OCI-LY7 (cell line): ENCODE measurements at regions not wholly inside any gene's neighbourhood (a gene's known extent, or its start where the extent isn't known, plus 50 kb on each side); places are given as distances from the start of the nearest gene placed in this dataset.

Experiments used
- BruUV-seq: library from RNA; stranded (reverse); fragments of 400-500 nt; replicated peaks from 2 replicates; lab custom pipeline; 2021; lab: Mats Ljungman, UMichigan
- CTCF ChIA-PET: fragments of 300-600 bp; sonication (Branson Sonifier 250); formaldehyde crosslinking; loops from one replicate; lab custom pipeline; 2022; ENCODE audit warnings: antibody characterized with exemption; ENCODE audit not compliant: unreplicated experiment; lab: Charles Lee
- POLR2A ChIA-PET: fragments of 300-600 bp; sonication (Branson Sonifier 250); formaldehyde crosslinking; loops from one replicate; lab custom pipeline; 2022; ENCODE audit warnings: antibody characterized with exemption; lab: Charles Lee
- DNase-seq: peaks from one replicate; pipeline ENCODE4 v3.0.0-alpha.2; 2015; ENCODE audit warnings: low spot score
- H2AFZ ChIP-seq: fragments of 200-600 bp; sonication (generic), shearing (Covaris generic); 2 replicates; pipeline ENCODE4 v1.6.1; 2014; ENCODE audit warnings: mild to moderate bottlenecking, antibody characterized with exemption, low read length, moderate library complexity
- H3K27ac ChIP-seq: fragments of 200-600 bp; sonication (generic); 2 replicates; pipeline ENCODE4 v1.5.1; 2014; ENCODE audit warnings: mixed run types, low read depth, mild to moderate bottlenecking, moderate library complexity, low read length, inconsistent platforms; ENCODE audit not compliant: poor library complexity, severe bottlenecking
- H3K36me3 ChIP-seq: fragments of 200-600 bp; sonication (generic); 2 replicates; pipeline ENCODE4 v1.6.1; 2014; ENCODE audit warnings: mild to moderate bottlenecking, antibody characterized with exemption, low read length, moderate library complexity, mixed read lengths; ENCODE audit not compliant: insufficient read depth
- H3K4me1 ChIP-seq: fragments of 200-600 bp; sonication (generic); 2 replicates; pipeline ENCODE4 v1.5.1; 2014; ENCODE audit warnings: mild to moderate bottlenecking, low read length; ENCODE audit not compliant: insufficient read depth, poor library complexity, severe bottlenecking
- H3K4me2 ChIP-seq: fragments of 200-600 bp; sonication (generic); 2 replicates; pipeline ENCODE4 v1.6.1; 2014; ENCODE audit warnings: mild to moderate bottlenecking, low read length
- H3K4me3 ChIP-seq: fragments of 200-600 bp; sonication (generic); 2 replicates; pipeline ENCODE4 v1.5.1; 2014; ENCODE audit warnings: mild to moderate bottlenecking, low read depth, low read length; ENCODE audit not compliant: poor library complexity, severe bottlenecking
- H3K79me2 ChIP-seq: fragments of 200-600 bp; sonication (generic); 2 replicates; pipeline ENCODE4 v1.6.1; 2016; ENCODE audit warnings: low read depth, mild to moderate bottlenecking, low read length, moderate library complexity, mixed read lengths; ENCODE audit not compliant: insufficient read depth
- H3K9me2 ChIP-seq: fragments of 200-600 bp; sonication (generic); 2 replicates; pipeline ENCODE4 v1.6.1; 2016; ENCODE audit warnings: mild to moderate bottlenecking, low read length, mixed read lengths; ENCODE audit not compliant: insufficient read depth
- H3K9me3 ChIP-seq: fragments of 200-600 bp; sonication (generic); 2 replicates; pipeline ENCODE4 v1.6.1; 2014; ENCODE audit warnings: mild to moderate bottlenecking, mixed run types, low read length, mixed read lengths
- H4K20me1 ChIP-seq: fragments of 200-600 bp; sonication (generic); 2 replicates; pipeline ENCODE4 v1.6.1; 2014; ENCODE audit warnings: mild to moderate bottlenecking, antibody characterized with exemption, low read length, moderate library complexity, mixed read lengths; ENCODE audit not compliant: insufficient read depth
- CTCF ChIP-seq: fragments of 200-600 bp; sonication (generic); conservative IDR thresholded peaks from 2 replicates; pipeline ENCODE4 v1.5.1; 2014; ENCODE audit warnings: mild to moderate bottlenecking, antibody characterized with exemption, low read length, moderate library complexity, mixed read lengths
- EZH2phosphoT487 ChIP-seq: fragments of 200-600 bp; sonication (generic); IDR thresholded peaks from 2 replicates; pipeline ENCODE4 v1.6.1; 2018; ENCODE audit warnings: low read depth, borderline replicate concordance, mild to moderate bottlenecking, mixed run types, antibody characterized with exemption, low read length, moderate library complexity, mixed read lengths
- intact Hi-C: fragments of 100-400 bp; cut with micrococcal nuclease; formaldehyde crosslinking; loops from one replicate; pipeline ENCODE4 v1.10.0; 2022; ENCODE audit not compliant: unreplicated experiment

DNA sequence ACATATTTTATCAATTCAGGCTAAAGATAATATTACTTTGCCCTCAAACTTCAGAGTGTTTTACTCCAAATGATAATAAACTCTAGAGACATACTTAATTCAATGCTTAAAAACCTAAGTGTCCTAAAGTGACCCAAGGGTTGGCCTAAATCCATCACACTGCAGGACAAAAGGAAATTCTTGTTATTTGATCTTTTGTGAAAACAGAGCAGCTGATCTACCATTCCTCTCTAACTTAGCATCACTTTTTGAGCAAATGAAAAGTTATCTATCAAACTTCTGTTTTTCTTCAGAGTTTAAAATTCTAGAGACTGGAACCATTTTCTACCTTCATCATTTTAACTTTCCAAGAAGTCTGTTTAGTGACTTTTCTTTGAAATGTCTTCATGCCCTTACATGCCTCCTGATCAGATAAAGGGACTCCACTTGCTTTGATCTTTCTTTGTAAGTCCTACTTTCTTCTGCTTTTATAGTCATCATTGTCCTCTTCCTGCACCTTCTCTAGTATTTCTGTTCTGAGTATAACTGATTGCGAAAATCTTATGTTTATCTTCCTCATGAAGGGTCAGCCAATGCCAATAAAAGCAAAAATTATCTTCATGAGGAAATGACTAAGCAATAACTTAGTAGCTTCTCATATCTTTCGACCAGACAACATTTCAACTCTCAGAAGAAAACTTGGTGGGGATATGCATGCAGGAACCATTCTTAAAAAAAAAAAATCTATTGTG, 378.7 kb upstream of the TGFBR2 start:
- H3K36me3 ChIP-seq, result no peaks in the 10 kb centered on the region
- no peak overlapping the region for H3K4me2 ChIP-seq
- no TSS peak for BruUV-seq
- no peak overlapping the region for H2AFZ ChIP-seq
- no peak overlapping the region for H3K27ac ChIP-seq
- TF ChIP-seq EZH2phosphoT487, result no peak
- TF ChIP-seq CTCF, result no peak
- no peaks in the 10 kb centered on the region for H3K4me1 ChIP-seq
- no peaks in the 10 kb centered on the region for H3K9me2 ChIP-seq
- H3K9me3 ChIP-seq, result no peaks in the 10 kb centered on the region
- DNase-seq, result no peak
- POLR2A ChIA-PET, result no interaction called here
- H3K79me2 ChIP-seq, result no peaks in the 10 kb centered on the region
- H3K4me3 ChIP-seq, result no peak overlapping the region
- H4K20me1 ChIP-seq, result no peaks in the 10 kb centered on the region
- intact Hi-C loops, result no loop called here
- CTCF ChIA-PET, result no interaction called here

DNA sequence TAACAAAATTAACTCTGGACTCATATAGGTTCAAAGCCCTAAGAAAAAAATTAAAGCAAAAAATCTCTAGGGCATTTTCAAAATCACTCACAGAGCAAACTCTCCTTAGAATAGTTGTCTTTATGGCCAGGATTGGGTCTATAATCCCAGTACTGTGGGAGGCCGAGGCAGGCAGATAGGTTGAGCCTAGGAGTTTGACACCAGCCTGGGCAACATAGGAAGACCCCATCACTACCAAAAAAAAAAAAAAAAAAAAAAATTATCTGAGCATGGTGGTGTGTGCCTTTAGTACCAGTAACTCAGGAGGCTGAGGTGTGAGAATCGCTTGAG, 378.1 kb upstream of the TGFBR2 start:
- no peaks in the 10 kb centered on the region for H3K36me3 ChIP-seq
- no peaks in the 10 kb centered on the region for H3K9me2 ChIP-seq
- ChIA-PET CTCF (no interaction called here), POLR2A (no interaction called here)
- H3K4me1 ChIP-seq, result no peaks in the 10 kb centered on the region
- H3K4me3 ChIP-seq, result no peak overlapping the region
- H3K79me2 ChIP-seq, result no peaks in the 10 kb centered on the region
- no peaks in the 10 kb centered on the region for H4K20me1 ChIP-seq
- DNase-seq, result no peak
- no peaks in the 10 kb centered on the region for H3K9me3 ChIP-seq
- no TSS peak for BruUV-seq
- intact Hi-C loops, result no loop called here
- no peak overlapping the region for H3K4me2 ChIP-seq
- H2AFZ ChIP-seq, result no peak overlapping the region
- no peak overlapping the region for H3K27ac ChIP-seq
- TF ChIP-seq CTCF, result no peak
- no peak for TF ChIP-seq EZH2phosphoT487

GRCh38 chr3:30231277-30232141, 374.9 kb upstream of the TGFBR2 start:
- Histone ChIP-seq H3K4me2 (no peak overlapping the region), H3K4me1 (no peaks in the 10 kb centered on the region), H2AFZ (no peak overlapping the region), H3K9me3 (no peaks in the 10 kb centered on the region), H3K9me2 (no peaks in the 10 kb centered on the region), H3K79me2 (no peaks in the 10 kb centered on the region), H3K27ac (no peak overlapping the region), H3K36me3 (no peaks in the 10 kb centered on the region), H4K20me1 (no peaks in the 10 kb centered on the region), H3K4me3 (no peak overlapping the region)
- no TSS peak for BruUV-seq
- TF ChIP-seq CTCF, result no peak
- no peak for TF ChIP-seq EZH2phosphoT487
- no peak for DNase-seq
- POLR2A ChIA-PET, result no interaction called here
- intact Hi-C loops, result no loop called here
- CTCF ChIA-PET, result no interaction called here
